Panc1 (cell line): ENCODE measurements at regions not wholly inside any gene's neighbourhood (a gene's known extent, or its start where the extent isn't known, plus 50 kb on each side); places are given as distances from the start of the nearest gene placed in this dataset.

Experiments
- ATAC-seq: fragments of 200-7000 bp; cut with Tn5 transposase; 2 replicates; pipeline ENCODE4 v1.9.1; 2020; ENCODE audit warnings: mild to moderate bottlenecking, moderate library complexity
- BruUV-seq: library from RNA; stranded (reverse); fragments of 400-500 nt; replicated peaks from 2 replicates; lab custom pipeline; 2021; lab: Mats Ljungman, UMichigan
- CTCF ChIA-PET: fragments of 300-600 bp; sonication (Branson Sonifier 250); formaldehyde crosslinking; loops from one replicate; lab custom pipeline; 2022; ENCODE audit warnings: antibody characterized with exemption; lab: Charles Lee
- POLR2A ChIA-PET: fragments of 300-600 bp; sonication (Branson Sonifier 250); formaldehyde crosslinking; loops from one replicate; lab custom pipeline; 2022; ENCODE audit warnings: antibody characterized with exemption; lab: Charles Lee
- DNase-seq: peaks from one replicate; pipeline ENCODE4 v3.0.0-alpha.2; 2010; ENCODE audit warnings: low read depth, low spot score
- H3K27ac ChIP-seq: 2 replicates; pipeline ENCODE4 v1.5.1; 2011; ENCODE audit warnings: mild to moderate bottlenecking, low read length, inconsistent platforms
- H3K27me3 ChIP-seq: fragments of 200-500 bp; sonication (Bioruptor generic); 2 replicates; pipeline ENCODE4 v1.6.0; 2014; ENCODE audit warnings: low read length, inconsistent platforms; ENCODE audit not compliant: control insufficient read depth, insufficient read depth
- H3K36me3 ChIP-seq: fragments of 200-500 bp; sonication (Bioruptor generic); 2 replicates; pipeline ENCODE4 v1.5.1; 2014; ENCODE audit warnings: inconsistent platforms, mild to moderate bottlenecking, low read length, moderate library complexity; ENCODE audit not compliant: control insufficient read depth, insufficient read depth
- H3K4me1 ChIP-seq: 2 replicates; pipeline ENCODE4 v1.5.1; 2011; ENCODE audit warnings: inconsistent platforms, mild to moderate bottlenecking, low read length, moderate library complexity; ENCODE audit not compliant: control insufficient read depth, insufficient read depth
- H3K4me3 ChIP-seq, 2 experiments: 2 replicates each; pipeline ENCODE4 v1.5.1; 2011 to 2012; ENCODE audit warnings: low read depth in 2 of 2, low read length in 2 of 2, mild to moderate bottlenecking in 2 of 2, inconsistent platforms in 1 of 2, moderate library complexity in 1 of 2
- H3K9me3 ChIP-seq: fragments of 200-500 bp; sonication (Bioruptor generic); 2 replicates; pipeline ENCODE4 v1.5.1; 2014; ENCODE audit warnings: low read depth, mild to moderate bottlenecking, inconsistent platforms, low read length, moderate library complexity; ENCODE audit not compliant: control insufficient read depth, insufficient read depth
- CTCF ChIP-seq: fragments of 450-650 bp; IDR thresholded peaks from 2 replicates; pipeline ENCODE4 v1.5.1; 2017; ENCODE audit warnings: mild to moderate bottlenecking
- POLR2AphosphoS5 ChIP-seq: IDR thresholded peaks from 2 replicates; pipeline ENCODE4 v1.6.1; 2012; ENCODE audit warnings: mild to moderate bottlenecking, low read depth, low read length, moderate library complexity
- TCF7L2 ChIP-seq: IDR thresholded peaks from 2 replicates; pipeline ENCODE4 v1.6.1; 2011; ENCODE audit warnings: mild to moderate bottlenecking, low read depth, low read length, inconsistent platforms
- in situ Hi-C: cut with HindIII; loops from 2 replicates; pipeline ENCODE4 v1.10.0; 2016; ENCODE audit warnings: low sequenced_read_pairs, low pct_unique_long_range_greater_than_20kb
- intact Hi-C: fragments of 100-400 bp; cut with micrococcal nuclease; formaldehyde crosslinking; loops from one replicate; pipeline ENCODE4 v1.10.0; 2022; ENCODE audit not compliant: unreplicated experiment
- TF ChIP-seq, protein P1 (sequence below), 2 experiments: IDR thresholded peaks; 2 replicates each; pipeline ENCODE4 v1.6.1; 2011 to 2012; ENCODE audit warnings: low read depth in 2 of 2, control low read depth in 1 of 2, low read length in 1 of 2, mild to moderate bottlenecking in 1 of 2, moderate library complexity in 1 of 2; ENCODE audit not compliant: insufficient read depth in 1 of 2

DNA sequence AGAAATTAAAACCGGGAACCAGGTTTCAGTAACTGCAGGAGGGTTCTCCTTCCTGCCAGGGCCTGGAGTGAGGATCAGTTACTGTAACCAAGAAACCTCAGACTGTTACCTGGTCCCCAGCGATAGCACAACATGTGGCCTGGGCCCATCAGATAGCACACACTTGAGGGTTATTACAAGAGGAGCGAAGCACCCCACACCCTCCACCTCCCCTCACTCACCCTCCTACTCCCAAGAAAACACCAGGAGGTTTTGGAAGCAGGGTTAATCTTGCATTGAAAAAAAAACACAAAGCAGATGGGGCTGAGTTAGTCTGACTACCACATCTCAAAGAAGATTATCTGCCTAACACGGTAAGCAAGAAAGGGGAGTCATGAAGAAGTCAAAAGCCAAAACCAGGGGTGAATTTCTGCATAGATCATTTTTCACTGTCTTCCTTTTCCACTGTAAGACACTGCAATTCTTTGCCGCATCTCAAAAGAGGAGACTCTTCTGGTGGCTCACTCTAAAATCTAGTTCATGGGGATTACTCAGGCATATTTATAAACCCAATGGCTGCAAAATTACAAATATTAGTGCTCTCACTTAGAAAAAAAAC is 75.9 kb upstream of the DOCK9 start:
- no peak for ATAC-seq
- CTCF ChIA-PET = no interaction called here
- intact Hi-C loops = no loop called here
- no peaks in the 10 kb centered on the region for H3K9me3 ChIP-seq
- H3K27ac ChIP-seq = no peak overlapping the region
- H3K27me3 ChIP-seq = no peaks in the 10 kb centered on the region
- H3K4me3 ChIP-seq = no peak overlapping the region
- BruUV-seq = no TSS peak
- POLR2A ChIA-PET = no interaction called here
- in situ Hi-C loops = no loop called here
- no peak for DNase-seq
- no peaks in the 10 kb centered on the region for H3K36me3 ChIP-seq
- no peaks in the 10 kb centered on the region for H3K4me1 ChIP-seq
- TF ChIP-seq, protein P1, sequence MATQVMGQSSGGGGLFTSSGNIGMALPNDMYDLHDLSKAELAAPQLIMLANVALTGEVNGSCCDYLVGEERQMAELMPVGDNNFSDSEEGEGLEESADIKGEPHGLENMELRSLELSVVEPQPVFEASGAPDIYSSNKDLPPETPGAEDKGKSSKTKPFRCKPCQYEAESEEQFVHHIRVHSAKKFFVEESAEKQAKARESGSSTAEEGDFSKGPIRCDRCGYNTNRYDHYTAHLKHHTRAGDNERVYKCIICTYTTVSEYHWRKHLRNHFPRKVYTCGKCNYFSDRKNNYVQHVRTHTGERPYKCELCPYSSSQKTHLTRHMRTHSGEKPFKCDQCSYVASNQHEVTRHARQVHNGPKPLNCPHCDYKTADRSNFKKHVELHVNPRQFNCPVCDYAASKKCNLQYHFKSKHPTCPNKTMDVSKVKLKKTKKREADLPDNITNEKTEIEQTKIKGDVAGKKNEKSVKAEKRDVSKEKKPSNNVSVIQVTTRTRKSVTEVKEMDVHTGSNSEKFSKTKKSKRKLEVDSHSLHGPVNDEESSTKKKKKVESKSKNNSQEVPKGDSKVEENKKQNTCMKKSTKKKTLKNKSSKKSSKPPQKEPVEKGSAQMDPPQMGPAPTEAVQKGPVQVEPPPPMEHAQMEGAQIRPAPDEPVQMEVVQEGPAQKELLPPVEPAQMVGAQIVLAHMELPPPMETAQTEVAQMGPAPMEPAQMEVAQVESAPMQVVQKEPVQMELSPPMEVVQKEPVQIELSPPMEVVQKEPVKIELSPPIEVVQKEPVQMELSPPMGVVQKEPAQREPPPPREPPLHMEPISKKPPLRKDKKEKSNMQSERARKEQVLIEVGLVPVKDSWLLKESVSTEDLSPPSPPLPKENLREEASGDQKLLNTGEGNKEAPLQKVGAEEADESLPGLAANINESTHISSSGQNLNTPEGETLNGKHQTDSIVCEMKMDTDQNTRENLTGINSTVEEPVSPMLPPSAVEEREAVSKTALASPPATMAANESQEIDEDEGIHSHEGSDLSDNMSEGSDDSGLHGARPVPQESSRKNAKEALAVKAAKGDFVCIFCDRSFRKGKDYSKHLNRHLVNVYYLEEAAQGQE (IDR thresholded peaks at IDR 0.05; ENCODE audit: insufficient read depth in 1 of 2, low read depth in 2 of 2, low read length in 1 of 2) = no peak
- no peak for TF ChIP-seq CTCF

DNA sequence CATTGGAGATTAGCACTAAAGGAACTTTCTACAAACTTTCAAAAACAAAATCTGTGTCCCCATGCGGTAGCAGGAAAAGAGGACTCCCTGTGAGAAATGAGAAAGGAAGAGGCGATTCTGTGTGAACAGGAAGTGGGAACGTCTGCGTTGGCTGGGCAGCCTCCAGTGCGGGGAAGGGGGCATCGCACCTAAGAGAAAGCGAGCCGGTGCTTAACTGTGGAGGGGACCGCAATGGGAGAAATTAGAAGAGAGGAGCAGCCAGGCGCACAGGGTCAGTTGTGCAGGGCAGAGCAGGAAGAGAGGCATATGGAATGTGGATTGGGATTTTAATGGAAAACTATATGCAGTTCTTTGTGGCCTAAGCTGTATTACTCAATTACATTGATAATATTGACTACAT is 77.4 kb upstream of the DOCK9 start:
- no peak for DNase-seq
- Histone ChIP-seq H3K27ac (no peak overlapping the region), H3K4me3 (no peak overlapping the region), H3K9me3 (no peaks in the 10 kb centered on the region), H3K4me1 (no peaks in the 10 kb centered on the region), H3K36me3 (no peaks in the 10 kb centered on the region), H3K27me3 (no peaks in the 10 kb centered on the region)
- no TSS peak for BruUV-seq
- CTCF ChIA-PET = no interaction called here
- no peak for ATAC-seq
- in situ Hi-C loops = no loop called here
- POLR2A ChIA-PET = no interaction called here
- intact Hi-C loops = no loop called here
- TF ChIP-seq, protein P1 (IDR thresholded peaks at IDR 0.05; ENCODE audit: insufficient read depth in 1 of 2, low read depth in 2 of 2, low read length in 1 of 2) = no peak

DNA sequence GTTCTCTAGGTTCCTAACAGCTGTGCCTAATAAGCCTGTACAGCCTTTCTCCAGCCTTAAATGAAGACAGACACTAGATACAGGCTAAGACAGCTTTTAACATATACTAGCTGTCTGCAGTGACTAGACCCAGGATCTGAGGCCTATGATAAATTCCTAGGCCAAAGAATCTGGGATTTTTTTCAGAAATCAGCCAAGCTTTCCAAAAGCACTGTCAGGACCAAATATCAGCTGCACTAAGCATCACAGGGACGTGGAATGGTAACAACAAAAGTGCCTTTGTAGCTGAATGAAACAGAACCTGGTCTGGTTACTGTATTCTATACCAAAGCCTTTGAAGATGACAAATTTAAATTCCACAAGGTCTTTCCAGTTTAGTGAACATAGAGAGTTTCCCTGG is 77.9 kb upstream of the DOCK9 start:
- DNase-seq = no peak
- CTCF ChIA-PET = no interaction called here
- Histone ChIP-seq H3K27me3 (no peaks in the 10 kb centered on the region), H3K27ac (no peak overlapping the region), H3K4me1 (no peaks in the 10 kb centered on the region), H3K36me3 (no peaks in the 10 kb centered on the region), H3K9me3 (no peaks in the 10 kb centered on the region), H3K4me3 (no peak overlapping the region)
- intact Hi-C loops (no loop called here), in situ Hi-C loops (no loop called here)
- no peak for ATAC-seq
- BruUV-seq = no TSS peak
- POLR2A ChIA-PET = no interaction called here
- TF ChIP-seq POLR2AphosphoS5 = no peak
- no peak for TF ChIP-seq TCF7L2
